CD4-positive, alpha-beta T cell treated with Interleukin-21 for 1 hour (primary cell): ENCODE measurements at regions not wholly inside any gene's neighbourhood (a gene's known extent, or its start where the extent isn't known, plus 50 kb on each side); places are given as distances from the start of the nearest gene placed in this dataset.

Experiments used
- DNase-seq: peaks from one replicate; pipeline ENCODE4 v3.0.0-alpha.2; 2020

DNA sequence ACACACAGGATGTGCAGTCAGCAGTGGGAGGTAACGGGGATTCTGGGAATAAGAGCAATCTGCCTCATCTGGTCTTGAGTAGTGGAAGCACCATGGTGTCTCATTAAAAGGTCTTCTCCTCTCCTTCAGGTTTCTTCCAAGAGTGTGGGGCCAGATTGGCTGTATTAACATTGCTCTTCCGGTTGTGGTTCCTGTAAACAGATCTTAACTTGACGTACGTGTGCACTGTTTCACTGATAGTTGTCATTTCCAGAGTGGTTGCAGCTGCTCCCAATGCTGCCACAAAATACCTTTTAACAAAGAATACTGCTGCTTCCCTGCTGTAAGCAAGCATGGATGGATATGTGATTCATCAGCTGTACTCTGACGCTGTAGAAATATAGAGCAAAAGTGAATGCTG lies 1443.4 kb upstream of the TENM3 start:
- DNase-seq, result no peak

DNA sequence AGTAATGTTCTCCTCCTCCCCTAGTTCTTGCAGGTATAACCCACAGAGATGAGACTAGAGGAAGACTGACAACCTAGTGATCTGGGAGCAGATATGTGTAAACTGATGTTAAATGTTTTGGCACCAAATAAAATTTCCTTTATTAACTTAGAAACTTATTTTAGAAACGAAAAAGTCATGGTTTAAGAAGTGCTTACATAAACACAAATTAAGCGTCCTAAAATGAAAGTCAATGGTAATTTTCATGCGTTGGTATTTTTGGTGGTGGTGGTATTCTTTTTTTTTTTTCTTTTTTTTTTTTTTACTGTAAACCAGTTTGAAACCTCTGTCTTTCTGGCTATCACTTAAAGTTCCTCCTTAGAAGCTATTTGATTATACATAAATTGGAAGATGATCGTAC lies 1438.1 kb upstream of the TENM3 start:
- no peak for DNase-seq

DNA sequence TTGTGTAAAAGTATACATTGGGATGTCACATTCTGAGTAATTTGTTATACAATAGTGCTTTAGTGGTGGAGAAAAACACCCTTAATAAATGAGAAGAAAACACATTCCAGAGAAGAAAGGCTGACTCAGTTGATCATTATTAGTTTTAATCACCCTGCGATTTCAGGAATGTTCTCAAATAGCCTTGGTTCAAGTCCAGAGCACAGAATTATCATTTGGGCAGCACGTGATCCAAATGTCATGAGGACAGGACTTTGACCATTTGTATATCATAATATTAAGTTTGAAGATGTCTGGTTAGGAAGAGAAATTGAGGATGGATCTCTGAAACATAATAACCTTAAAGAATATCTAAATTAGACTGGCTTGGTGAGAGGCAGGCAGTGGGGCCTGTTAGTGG lies 1434.3 kb upstream of the TENM3 start:
- no peak for DNase-seq

- no peak for DNase-seq
Observed at GRCh38 chr4:180809439-180809838, 1433.8 kb upstream of the TENM3 start.

DNA sequence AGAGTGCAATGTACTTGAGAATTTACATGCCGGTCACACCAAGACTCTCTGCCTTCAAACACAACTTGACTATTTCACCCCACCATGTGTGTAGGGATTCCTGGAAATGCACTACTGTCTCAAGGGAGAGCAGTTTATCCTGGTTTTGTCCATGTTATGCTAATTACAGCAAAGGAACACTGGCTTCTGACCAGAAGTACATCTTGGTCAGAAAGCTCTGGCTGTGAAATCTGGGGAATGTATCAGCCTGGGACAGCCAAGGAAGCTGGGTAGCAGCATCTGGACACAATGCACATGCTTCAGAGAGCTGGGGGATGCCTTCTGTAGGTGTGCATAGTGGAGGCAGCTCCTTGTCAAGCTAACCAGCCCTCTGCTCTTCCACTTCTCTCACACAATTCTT lies 1432.6 kb upstream of the TENM3 start:
- DNase-seq, result no peak

- DNase-seq, result no peak
Observed at GRCh38 chr4:180811556-180811955, 1431.6 kb upstream of the TENM3 start.

GRCh38 chr4:180812783-180813182 lies 1430.4 kb upstream of the TENM3 start:
- DNase-seq, result no peak

DNA sequence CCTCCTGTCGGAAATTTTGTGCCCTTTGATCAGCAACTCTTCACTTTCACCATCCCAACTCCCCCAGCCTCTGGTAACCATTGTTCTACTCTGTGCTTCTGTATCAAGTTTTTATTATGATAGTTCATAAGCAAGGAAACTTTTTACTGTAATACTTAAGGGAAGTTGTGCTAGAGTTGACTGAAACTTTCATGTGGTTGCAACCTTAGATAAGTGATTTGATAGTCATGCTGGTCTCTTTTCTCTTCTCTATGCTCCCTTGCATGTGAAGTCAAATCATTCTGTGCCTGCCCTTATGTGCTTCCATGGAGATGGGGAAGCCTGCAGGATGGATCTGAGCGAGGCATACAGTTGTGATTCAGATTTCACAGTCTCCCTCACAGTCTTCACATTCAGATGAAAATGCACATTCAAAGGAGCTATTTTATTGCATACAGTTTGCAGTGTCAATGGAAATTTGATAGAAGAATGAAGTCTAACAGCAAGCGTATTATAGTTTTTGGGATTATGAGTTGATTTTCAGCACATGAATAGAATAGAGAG lies 1428.3 kb upstream of the TENM3 start:
- DNase-seq, result no peak

GRCh38 chr4:180817529-180817928 lies 1425.7 kb upstream of the TENM3 start:
- no peak for DNase-seq

DNA sequence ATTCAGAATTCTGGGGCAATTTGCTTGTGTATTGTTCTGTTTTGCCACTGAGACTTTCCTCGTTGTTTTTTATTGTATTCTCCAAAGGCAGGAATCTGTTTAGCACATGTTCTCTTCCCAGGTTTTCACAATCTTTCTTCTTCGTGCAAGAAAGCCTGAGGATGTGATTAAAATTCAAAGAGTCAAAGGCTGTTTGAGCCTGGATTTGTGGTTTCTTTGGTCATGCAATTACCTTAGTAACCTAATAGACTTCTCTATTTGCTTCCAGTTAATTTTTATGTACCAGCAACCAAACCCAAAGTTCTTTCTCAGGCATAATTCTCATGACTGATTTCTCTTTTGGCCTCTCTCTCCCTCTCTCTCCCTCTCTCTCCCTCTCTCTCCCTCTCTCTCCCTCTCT lies 1420.1 kb upstream of the TENM3 start:
- DNase-seq, result no peak

DNA sequence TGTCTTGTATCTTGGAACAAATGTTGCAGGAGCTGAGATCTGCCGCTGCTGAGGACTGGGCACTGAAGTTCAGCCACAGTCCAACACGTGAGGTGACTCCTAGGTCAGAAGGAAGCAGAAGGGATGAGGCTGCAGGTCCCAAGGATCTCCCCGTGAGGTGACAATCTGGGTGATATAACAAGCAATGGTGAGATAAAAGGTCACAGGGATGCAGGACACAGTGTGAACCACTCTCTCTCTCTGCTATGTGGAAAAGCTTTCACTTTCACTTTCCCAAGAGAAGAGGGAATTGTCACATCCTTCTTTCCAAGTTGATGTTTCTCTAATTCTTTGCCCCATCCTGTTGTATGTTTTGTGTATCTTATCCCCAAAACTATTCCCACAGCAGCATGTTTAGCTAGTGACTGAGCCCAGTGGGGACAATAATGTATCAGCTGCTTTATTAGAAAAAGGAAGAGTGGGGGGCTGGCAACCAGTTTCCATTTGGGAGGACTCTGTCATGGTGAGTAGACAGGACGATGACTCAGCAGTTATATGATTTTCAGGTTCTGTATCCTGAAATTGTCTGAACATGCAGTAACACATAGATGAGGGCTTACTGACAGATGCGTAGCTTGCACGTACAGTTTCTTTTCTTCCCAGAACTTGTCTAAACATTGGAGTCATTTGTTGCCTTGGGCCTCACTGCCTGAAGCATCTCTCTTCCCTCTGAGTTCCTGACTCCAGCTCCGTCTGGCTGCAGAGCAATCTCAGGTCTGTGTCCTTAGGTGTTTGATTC lies 1415.8 kb upstream of the TENM3 start:
- DNase-seq, result no peak

DNA sequence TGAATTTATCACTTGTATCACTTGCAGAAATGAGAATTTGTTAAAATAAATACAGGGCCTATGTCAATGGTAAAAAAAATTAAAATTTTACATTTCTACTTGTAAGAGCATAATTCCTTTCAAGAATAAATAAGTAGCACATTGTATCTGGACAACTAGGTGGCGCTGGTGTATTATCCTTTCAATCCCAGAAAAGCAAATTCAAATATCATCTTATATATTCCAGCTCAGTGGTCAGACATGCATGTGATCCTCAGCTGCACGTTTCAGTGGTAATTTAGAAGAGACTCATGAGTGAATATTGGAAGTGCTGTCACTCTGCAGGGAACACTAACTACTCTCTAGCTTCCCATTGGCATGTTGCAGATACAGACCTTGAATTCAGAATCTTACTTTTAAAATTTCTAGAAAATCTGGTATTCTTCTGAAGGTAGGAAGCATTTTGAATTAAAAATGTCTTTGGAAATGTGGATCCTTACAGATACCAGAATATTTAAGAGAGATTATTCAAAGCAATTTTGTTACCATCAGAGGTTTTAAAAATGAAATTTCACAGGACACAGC lies 1414.7 kb upstream of the TENM3 start:
- no peak for DNase-seq

DNA sequence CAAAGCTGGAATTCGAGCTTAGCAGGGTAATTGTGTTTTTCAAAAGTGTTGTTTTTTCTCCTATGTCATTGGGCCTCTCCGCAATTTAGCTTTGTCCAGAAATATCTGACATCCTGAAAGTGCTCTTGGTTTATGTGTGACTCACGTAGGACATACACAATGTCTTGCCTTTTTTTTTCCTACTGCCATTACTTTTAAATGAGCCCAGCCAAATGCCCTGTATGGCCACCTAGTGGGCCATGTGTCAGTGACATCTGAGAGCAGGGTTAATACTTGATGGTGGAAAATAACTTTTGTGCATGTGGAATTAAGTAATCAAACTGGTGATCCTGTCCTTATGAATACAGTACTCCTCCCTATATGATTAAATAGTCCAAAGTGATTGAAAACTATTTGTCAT lies 1411.1 kb upstream of the TENM3 start:
- DNase-seq, result no peak

DNA sequence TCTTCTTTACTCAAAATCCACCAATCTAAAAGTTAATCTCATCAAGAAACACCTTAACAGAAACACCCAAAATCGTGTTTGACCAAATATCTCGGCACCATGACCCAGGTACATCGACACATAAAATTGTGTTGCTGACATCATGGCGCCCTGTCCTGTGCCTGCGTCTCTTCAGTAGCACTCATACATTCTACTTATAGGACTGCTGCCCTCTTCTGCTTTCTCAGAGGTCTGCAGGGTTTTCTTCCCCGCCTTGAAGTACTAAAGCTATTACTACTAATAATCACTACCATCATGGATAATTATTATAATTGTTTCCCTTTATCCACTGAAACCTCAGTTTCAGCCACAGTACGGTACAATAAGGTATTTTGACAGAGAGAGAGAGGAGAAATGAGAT lies 1403.1 kb upstream of the TENM3 start:
- DNase-seq, result no peak

- DNase-seq, result no peak
Observed at GRCh38 chr4:180850318-180850940, 1392.8 kb upstream of the TENM3 start.

- no peak for DNase-seq
Observed at GRCh38 chr4:180852738-180853137, 1390.5 kb upstream of the TENM3 start.

- DNase-seq, result no peak
Observed at GRCh38 chr4:180855184-180855583, 1388.0 kb upstream of the TENM3 start.

- DNase-seq, result no peak
Observed at GRCh38 chr4:180860089-180860720, 1383.0 kb upstream of the TENM3 start.

- DNase-seq, result no peak
Observed at GRCh38 chr4:180861651-180862050, 1381.6 kb upstream of the TENM3 start.

DNA sequence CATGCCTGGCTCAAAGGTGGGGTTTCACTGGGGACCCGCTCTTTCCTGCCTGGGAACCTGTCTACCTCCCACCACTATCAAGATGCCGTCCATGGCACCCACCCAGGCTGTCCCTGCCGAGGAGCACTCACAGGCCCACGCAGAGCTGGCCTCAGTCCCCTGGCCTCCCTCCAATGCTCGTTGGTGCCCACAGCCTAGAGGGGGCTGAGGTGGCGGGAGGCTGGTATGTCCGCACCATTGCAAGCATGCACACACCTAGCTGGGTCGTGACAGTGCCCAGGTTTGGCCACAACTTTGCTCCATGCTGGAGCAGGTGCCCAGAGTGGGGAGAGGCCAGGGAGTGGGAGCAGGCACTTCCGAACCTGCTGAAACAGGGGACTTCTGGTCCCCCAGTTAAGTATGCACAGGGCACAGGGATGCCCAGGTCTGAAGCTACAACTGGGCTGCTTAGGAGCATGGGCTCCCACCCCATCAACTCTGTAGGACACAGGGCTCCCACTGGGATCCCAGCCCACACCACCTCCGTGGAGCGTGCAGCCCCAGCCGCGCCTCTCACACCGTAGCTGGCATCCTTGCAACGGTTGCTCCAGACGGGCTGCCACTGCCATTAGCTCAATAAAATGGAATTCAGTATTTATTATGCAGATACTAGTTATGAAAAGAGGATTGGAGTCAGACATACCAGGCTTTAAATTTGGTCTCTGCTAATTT lies 1376.1 kb upstream of the TENM3 start:
- no peak for DNase-seq

DNA sequence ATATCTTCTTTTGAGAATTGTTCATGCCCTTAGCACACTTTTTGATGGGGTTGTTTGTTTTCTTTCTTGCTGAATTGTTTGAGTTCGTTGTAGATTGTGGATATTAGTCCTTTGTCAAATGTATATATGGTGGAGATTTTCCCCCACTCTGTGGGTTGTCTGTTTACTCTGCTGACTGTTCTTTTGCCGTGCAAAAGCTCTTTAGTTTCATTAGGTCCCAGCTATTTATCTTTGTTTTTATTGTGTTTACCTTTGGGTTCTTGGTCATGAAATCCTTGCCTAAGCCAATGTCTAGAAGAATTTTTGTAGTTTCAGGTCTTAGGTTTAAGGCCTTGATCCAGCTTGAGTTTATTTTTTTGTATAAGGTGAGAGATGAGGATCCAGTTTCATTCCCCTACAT lies 1372.6 kb upstream of the TENM3 start:
- DNase-seq, result no peak

DNA sequence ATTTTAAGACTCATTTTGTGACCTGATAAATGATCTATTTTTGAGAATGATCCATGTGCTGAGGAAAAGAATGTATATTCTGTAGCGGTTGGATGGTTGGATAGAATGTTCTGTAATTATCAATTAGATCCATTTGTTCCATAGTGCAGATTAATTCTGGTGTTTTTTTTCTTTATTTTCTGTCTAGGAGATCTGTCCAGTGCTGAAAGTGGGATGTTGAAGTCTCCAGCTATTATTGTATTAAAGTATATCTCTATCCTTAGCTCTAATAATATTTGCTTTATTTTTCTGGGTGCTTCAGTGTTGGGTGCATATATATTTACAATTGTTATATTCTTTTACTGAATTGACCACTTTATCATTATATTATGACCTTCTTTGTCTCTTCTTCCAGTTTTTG lies 1344.9 kb upstream of the TENM3 start:
- DNase-seq, result no peak

DNA sequence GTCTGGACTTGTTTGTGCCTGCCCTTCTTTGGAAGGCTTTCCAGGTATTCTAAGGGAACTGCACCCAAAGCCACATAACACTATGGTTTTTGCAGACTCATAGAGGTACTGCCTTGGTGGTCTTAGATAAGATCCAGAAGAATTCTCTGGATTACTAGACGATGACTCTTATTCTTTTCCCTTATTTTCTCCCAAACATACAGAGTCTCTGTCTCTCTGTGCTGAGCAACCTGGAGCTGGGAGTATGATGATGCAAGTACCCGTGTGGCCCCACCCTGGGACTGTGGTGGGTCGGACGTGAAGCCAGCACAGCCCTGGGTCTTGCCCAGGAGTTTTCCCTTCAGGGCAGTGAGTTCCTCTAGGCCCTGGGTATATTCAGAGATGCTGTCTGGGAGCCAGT lies 1342.4 kb upstream of the TENM3 start:
- DNase-seq, result no peak
